Activated naive CD4-positive, alpha-beta T cell treated with anti-CD3 and anti-CD28 coated beads for 36 hours (primary cell): ENCODE measurements at regions not wholly inside any gene's neighbourhood (a gene's known extent, or its start where the extent isn't known, plus 50 kb on each side); places are given as distances from the start of the nearest gene placed in this dataset.

ENCODE experiments used
- CTCF ChIA-PET: fragments of 350-600 bp; sonication (Branson Sonifier 250); formaldehyde crosslinking; loops from one replicate; lab custom pipeline; 2021; ENCODE audit warnings: antibody characterized with exemption; lab: Charles Lee
- DNase-seq: peaks from one replicate; pipeline ENCODE4 v3.0.0-alpha.2; 2020
- H3K27ac Mint-ChIP-seq: one replicate; pipeline ENCODE4 v1.8.0; 2021; ENCODE audit warnings: mild to moderate bottlenecking, mixed read lengths
- H3K27me3 Mint-ChIP-seq: one replicate; pipeline ENCODE4 v1.8.0; 2021; ENCODE audit warnings: low read depth, mixed read lengths
- H3K36me3 Mint-ChIP-seq: one replicate; pipeline ENCODE4 v1.8.0; 2021; ENCODE audit warnings: low read depth, mixed read lengths
- H3K4me1 Mint-ChIP-seq: one replicate; pipeline ENCODE4 v1.8.0; 2021; ENCODE audit warnings: low read depth, mixed read lengths
- H3K4me3 Mint-ChIP-seq: one replicate; pipeline ENCODE4 v1.8.0; 2021; ENCODE audit warnings: mild to moderate bottlenecking, moderate library complexity, mixed read lengths
- H3K9me3 Mint-ChIP-seq: one replicate; pipeline ENCODE4 v1.8.0; 2021; ENCODE audit warnings: mixed read lengths
- intact Hi-C: fragments of 100-400 bp; cut with micrococcal nuclease; formaldehyde crosslinking; loops from one replicate; pipeline ENCODE4 v1.15.1; 2023

- H3K27me3 Mint-ChIP-seq: no peaks in the 10 kb centered on the region
- H3K4me3 Mint-ChIP-seq: no peak overlapping the region
- no peak for DNase-seq
- CTCF ChIA-PET: no interaction called here
- no peak overlapping the region for H3K27ac Mint-ChIP-seq
- H3K36me3 Mint-ChIP-seq: no peaks in the 10 kb centered on the region
- no peaks in the 10 kb centered on the region for H3K4me1 Mint-ChIP-seq
- intact Hi-C loops: no loop called here
- H3K9me3 Mint-ChIP-seq: peaks cover 12% of the 10 kb centered on the region
Observed at GRCh38 chr9:116027511-116027910, 126.1 kb upstream of the PAPPA start.

GRCh38 chr9:116027951-116028350 is 125.6 kb upstream of the PAPPA start:
- intact Hi-C loops: no loop called here
- DNase-seq: no peak
- Mint-ChIP-seq H3K4me3 (no peak overlapping the region), H3K27ac (no peak overlapping the region), H3K27me3 (no peaks in the 10 kb centered on the region), H3K9me3 (peaks cover 12% of the 10 kb centered on the region), H3K36me3 (no peaks in the 10 kb centered on the region), H3K4me1 (no peaks in the 10 kb centered on the region)
- CTCF ChIA-PET: interaction anchor here (0.9 kb wide), 1 partner anchor 10 kb away, joined by 3 read pairs; no protein-coding TSS in a partner anchor

GRCh38 chr9:116030517-116030916 is 123.1 kb upstream of the PAPPA start:
- no peak for DNase-seq
- Mint-ChIP-seq H3K27ac (no peak overlapping the region), H3K4me3 (no peak overlapping the region), H3K9me3 (peaks cover 12% of the 10 kb centered on the region), H3K36me3 (no peaks in the 10 kb centered on the region), H3K27me3 (no peaks in the 10 kb centered on the region), H3K4me1 (no peaks in the 10 kb centered on the region)
- CTCF ChIA-PET: no interaction called here
- intact Hi-C loops: no loop called here

- H3K27ac Mint-ChIP-seq: no peak overlapping the region
- intact Hi-C loops: no loop called here
Observed at GRCh38 chr9:116032683-116033440, 120.7 kb upstream of the PAPPA start.

GRCh38 chr9:116039312-116039711 is 114.3 kb upstream of the PAPPA start:
- Mint-ChIP-seq H3K27ac (no peak overlapping the region), H3K4me1 (no peaks in the 10 kb centered on the region), H3K36me3 (no peaks in the 10 kb centered on the region), H3K27me3 (no peaks in the 10 kb centered on the region), H3K9me3 (peaks cover under 1% of the 10 kb centered on the region), H3K4me3 (no peak overlapping the region)
- intact Hi-C loops: no loop called here
- DNase-seq: no peak
- CTCF ChIA-PET: no interaction called here

More at GRCh38 chr9:116032683-116033440, 120.7 kb upstream of the PAPPA start:
- no peaks in the 10 kb centered on the region for H3K4me1 Mint-ChIP-seq
- no peaks in the 10 kb centered on the region for H3K27me3 Mint-ChIP-seq
- peaks cover 12% of the 10 kb centered on the region for H3K9me3 Mint-ChIP-seq
- no peaks in the 10 kb centered on the region for H3K36me3 Mint-ChIP-seq
- CTCF ChIA-PET: no interaction called here
- no peak for DNase-seq
- H3K4me3 Mint-ChIP-seq: no peak overlapping the region

GRCh38 chr9:116039893-116040292 is 113.7 kb upstream of the PAPPA start:
- H3K4me1 Mint-ChIP-seq: no peaks in the 10 kb centered on the region
- H3K9me3 Mint-ChIP-seq: no peaks in the 10 kb centered on the region
- no peak overlapping the region for H3K27ac Mint-ChIP-seq
- CTCF ChIA-PET: no interaction called here
- no peaks in the 10 kb centered on the region for H3K27me3 Mint-ChIP-seq
- no peak for DNase-seq
- H3K4me3 Mint-ChIP-seq: no peak overlapping the region
- H3K36me3 Mint-ChIP-seq: no peaks in the 10 kb centered on the region
- intact Hi-C loops: no loop called here

- Mint-ChIP-seq H3K36me3 (no peaks in the 10 kb centered on the region), H3K9me3 (no peaks in the 10 kb centered on the region), H3K27ac (no peak overlapping the region), H3K27me3 (no peaks in the 10 kb centered on the region), H3K4me3 (no peak overlapping the region), H3K4me1 (no peaks in the 10 kb centered on the region)
- DNase-seq: no peak
- CTCF ChIA-PET: no interaction called here
- intact Hi-C loops: no loop called here
Observed at GRCh38 chr9:116042321-116042720, 111.3 kb upstream of the PAPPA start.

- DNase-seq: no peak
- intact Hi-C loops: no loop called here
- Mint-ChIP-seq H3K36me3 (no peaks in the 10 kb centered on the region), H3K9me3 (peaks cover 2% of the 10 kb centered on the region), H3K4me1 (no peaks in the 10 kb centered on the region), H3K27ac (no peak overlapping the region), H3K27me3 (no peaks in the 10 kb centered on the region), H3K4me3 (no peak overlapping the region)
- CTCF ChIA-PET: no interaction called here
Observed at GRCh38 chr9:116045083-116045482, 108.5 kb upstream of the PAPPA start.

GRCh38 chr9:116048081-116048480 is 105.5 kb upstream of the PAPPA start:
- no peaks in the 10 kb centered on the region for H3K36me3 Mint-ChIP-seq
- no peaks in the 10 kb centered on the region for H3K27me3 Mint-ChIP-seq
- H3K4me1 Mint-ChIP-seq: no peaks in the 10 kb centered on the region
- no peak overlapping the region for H3K27ac Mint-ChIP-seq
- no peak overlapping the region for H3K4me3 Mint-ChIP-seq
- intact Hi-C loops: no loop called here
- CTCF ChIA-PET: no interaction called here
- peaks cover 2% of the 10 kb centered on the region for H3K9me3 Mint-ChIP-seq
- DNase-seq: no peak

- H3K4me3 Mint-ChIP-seq: no peak overlapping the region
- no peak overlapping the region for H3K27ac Mint-ChIP-seq
- no peaks in the 10 kb centered on the region for H3K27me3 Mint-ChIP-seq
- intact Hi-C loops: no loop called here
- peaks cover 2% of the 10 kb centered on the region for H3K9me3 Mint-ChIP-seq
- CTCF ChIA-PET: no interaction called here
- no peaks in the 10 kb centered on the region for H3K36me3 Mint-ChIP-seq
- H3K4me1 Mint-ChIP-seq: no peaks in the 10 kb centered on the region
- DNase-seq: no peak
Observed at GRCh38 chr9:116049456-116049855, 104.1 kb upstream of the PAPPA start.

- CTCF ChIA-PET: no interaction called here
- Mint-ChIP-seq H3K4me3 (no peak overlapping the region), H3K4me1 (no peaks in the 10 kb centered on the region), H3K27ac (no peak overlapping the region), H3K9me3 (peaks cover 6% of the 10 kb centered on the region), H3K27me3 (no peaks in the 10 kb centered on the region), H3K36me3 (no peaks in the 10 kb centered on the region)
- intact Hi-C loops: no loop called here
- DNase-seq: no peak
Observed at GRCh38 chr9:116051528-116051927, 102.1 kb upstream of the PAPPA start.

GRCh38 chr9:116055536-116055935 is 98.1 kb upstream of the PAPPA start:
- H3K4me1 Mint-ChIP-seq: no peaks in the 10 kb centered on the region
- no peaks in the 10 kb centered on the region for H3K27me3 Mint-ChIP-seq
- H3K4me3 Mint-ChIP-seq: no peak overlapping the region
- intact Hi-C loops: no loop called here
- CTCF ChIA-PET: no interaction called here
- peaks cover 4% of the 10 kb centered on the region for H3K9me3 Mint-ChIP-seq
- no peak overlapping the region for H3K27ac Mint-ChIP-seq
- no peaks in the 10 kb centered on the region for H3K36me3 Mint-ChIP-seq
- DNase-seq: no peak

GRCh38 chr9:116057371-116057770 is 96.2 kb upstream of the PAPPA start:
- CTCF ChIA-PET: interaction anchor here (0.6 kb wide), 1 partner anchor 237 kb away, joined by 3 read pairs; no protein-coding TSS in a partner anchor

More at GRCh38 chr9:116057371-116057770, 96.2 kb upstream of the PAPPA start:
- Mint-ChIP-seq H3K4me3 (no peak overlapping the region), H3K36me3 (no peaks in the 10 kb centered on the region), H3K9me3 (peaks cover 6% of the 10 kb centered on the region), H3K4me1 (no peaks in the 10 kb centered on the region), H3K27ac (no peak overlapping the region), H3K27me3 (no peaks in the 10 kb centered on the region)
- no peak for DNase-seq
- intact Hi-C loops: no loop called here
